Activated CD4-positive, alpha-beta memory T cell treated with anti-CD3 and anti-CD28 coated beads, Interleukin-2, amount 10 ng/mL, durations not matched to agents 7 days and 5 days (primary cell): ENCODE measurements at regions not wholly inside any gene's neighbourhood (a gene's known extent, or its start where the extent isn't known, plus 50 kb on each side); places are given as distances from the start of the nearest gene placed in this dataset.

Experiments
- CTCF ChIA-PET: fragments of 350-600 bp; sonication (Branson Sonifier 250); formaldehyde crosslinking; loops from one replicate; lab custom pipeline; 2021; ENCODE audit warnings: antibody characterized with exemption, inconsistent platforms; lab: Charles Lee
- POLR2A ChIA-PET: fragments of 350-600 bp; sonication (Branson Sonifier 250); formaldehyde crosslinking; loops from one replicate; lab custom pipeline; 2021; ENCODE audit warnings: antibody characterized with exemption; lab: Charles Lee
- DNase-seq: peaks from one replicate; pipeline ENCODE4 v3.0.0-alpha.2; 2020
- H3K27ac Mint-ChIP-seq: one replicate; pipeline ENCODE4 v1.8.0; 2021; ENCODE audit warnings: mild to moderate bottlenecking, mixed read lengths
- H3K27me3 Mint-ChIP-seq: one replicate; pipeline ENCODE4 v1.8.0; 2021; ENCODE audit warnings: mixed read lengths
- H3K36me3 Mint-ChIP-seq: one replicate; pipeline ENCODE4 v1.8.0; 2021; ENCODE audit warnings: low read depth, mixed read lengths
- H3K4me1 Mint-ChIP-seq: one replicate; pipeline ENCODE4 v1.8.0; 2021; ENCODE audit warnings: mixed read lengths
- H3K4me3 Mint-ChIP-seq: one replicate; pipeline ENCODE4 v1.8.0; 2021; ENCODE audit warnings: mild to moderate bottlenecking, mixed read lengths
- H3K9me3 Mint-ChIP-seq: one replicate; pipeline ENCODE4 v1.8.0; 2021; ENCODE audit warnings: mixed read lengths

GRCh38 chr10:9745158-9745557 lies 1272.5 kb upstream of the CELF2 start:
- Mint-ChIP-seq H3K27me3 (no peaks in the 10 kb centered on the region), H3K4me3 (no peak overlapping the region), H3K9me3 (no peaks in the 10 kb centered on the region), H3K36me3 (no peaks in the 10 kb centered on the region), H3K4me1 (no peaks in the 10 kb centered on the region), H3K27ac (no peak overlapping the region)
- ChIA-PET POLR2A (no interaction called here), CTCF (no interaction called here)
- no peak for DNase-seq

- Mint-ChIP-seq H3K4me3 (no peak overlapping the region), H3K27me3 (no peaks in the 10 kb centered on the region), H3K9me3 (peaks cover 3% of the 10 kb centered on the region), H3K27ac (no peak overlapping the region), H3K4me1 (no peaks in the 10 kb centered on the region), H3K36me3 (no peaks in the 10 kb centered on the region)
- DNase-seq, result no peak
- CTCF ChIA-PET, result no interaction called here
- POLR2A ChIA-PET, result no interaction called here
These were observed 1260.5 kb upstream of the CELF2 start for GRCh38 chr10:9757176-9757575.

- H3K9me3 Mint-ChIP-seq, result peaks cover 3% of the 10 kb centered on the region
- POLR2A ChIA-PET, result no interaction called here
- H3K36me3 Mint-ChIP-seq, result no peaks in the 10 kb centered on the region
- no peaks in the 10 kb centered on the region for H3K27me3 Mint-ChIP-seq
- no peaks in the 10 kb centered on the region for H3K4me1 Mint-ChIP-seq
- H3K27ac Mint-ChIP-seq, result no peak overlapping the region
- DNase-seq, result no peak
- H3K4me3 Mint-ChIP-seq, result no peak overlapping the region
- CTCF ChIA-PET, result no interaction called here
These were observed 1258.1 kb upstream of the CELF2 start for GRCh38 chr10:9759596-9759995.

GRCh38 chr10:9762966-9763656 lies 1254.6 kb upstream of the CELF2 start:
- Mint-ChIP-seq H3K9me3 (peaks cover 1% of the 10 kb centered on the region), H3K4me1 (no peaks in the 10 kb centered on the region), H3K36me3 (no peaks in the 10 kb centered on the region), H3K4me3 (no peak overlapping the region), H3K27me3 (no peaks in the 10 kb centered on the region), H3K27ac (no peak overlapping the region)
- CTCF ChIA-PET, result no interaction called here
- no peak for DNase-seq
- POLR2A ChIA-PET, result no interaction called here

- no peaks in the 10 kb centered on the region for H3K9me3 Mint-ChIP-seq
- no peaks in the 10 kb centered on the region for H3K36me3 Mint-ChIP-seq
- ChIA-PET CTCF (no interaction called here), POLR2A (no interaction called here)
- H3K27ac Mint-ChIP-seq, result no peak overlapping the region
- no peaks in the 10 kb centered on the region for H3K27me3 Mint-ChIP-seq
- DNase-seq, result no peak
- H3K4me1 Mint-ChIP-seq, result no peaks in the 10 kb centered on the region
- no peak overlapping the region for H3K4me3 Mint-ChIP-seq
These were observed 1250.9 kb upstream of the CELF2 start for GRCh38 chr10:9766762-9767161.

- Mint-ChIP-seq H3K9me3 (no peaks in the 10 kb centered on the region), H3K27ac (no peak overlapping the region), H3K27me3 (no peaks in the 10 kb centered on the region), H3K36me3 (no peaks in the 10 kb centered on the region), H3K4me3 (no peak overlapping the region), H3K4me1 (no peaks in the 10 kb centered on the region)
- POLR2A ChIA-PET, result no interaction called here
- DNase-seq, result no peak
- CTCF ChIA-PET, result no interaction called here
These were observed 1236.0 kb upstream of the CELF2 start for GRCh38 chr10:9781666-9782065.

- H3K36me3 Mint-ChIP-seq, result no peaks in the 10 kb centered on the region
- POLR2A ChIA-PET, result no interaction called here
These were observed 1231.6 kb upstream of the CELF2 start for GRCh38 chr10:9786101-9786500.

GRCh38 chr10:9786576-9786975 lies 1231.1 kb upstream of the CELF2 start:
- Mint-ChIP-seq H3K36me3 (no peaks in the 10 kb centered on the region), H3K4me1 (no peaks in the 10 kb centered on the region), H3K27me3 (no peaks in the 10 kb centered on the region), H3K27ac (no peak overlapping the region), H3K4me3 (no peak overlapping the region), H3K9me3 (no peaks in the 10 kb centered on the region)
- POLR2A ChIA-PET, result no interaction called here
- no peak for DNase-seq
- CTCF ChIA-PET, result no interaction called here

More at GRCh38 chr10:9786101-9786500, 1231.6 kb upstream of the CELF2 start:
- no peak overlapping the region for H3K4me3 Mint-ChIP-seq
- H3K4me1 Mint-ChIP-seq, result no peaks in the 10 kb centered on the region
- no peak for DNase-seq
- no peaks in the 10 kb centered on the region for H3K27me3 Mint-ChIP-seq
- no peak overlapping the region for H3K27ac Mint-ChIP-seq
- CTCF ChIA-PET, result no interaction called here
- H3K9me3 Mint-ChIP-seq, result no peaks in the 10 kb centered on the region

GRCh38 chr10:9789996-9790395 lies 1227.7 kb upstream of the CELF2 start:
- no peaks in the 10 kb centered on the region for H3K4me1 Mint-ChIP-seq
- no peaks in the 10 kb centered on the region for H3K36me3 Mint-ChIP-seq
- no peak for DNase-seq
- H3K27me3 Mint-ChIP-seq, result no peaks in the 10 kb centered on the region
- ChIA-PET CTCF (no interaction called here), POLR2A (no interaction called here)
- H3K4me3 Mint-ChIP-seq, result no peak overlapping the region
- no peak overlapping the region for H3K27ac Mint-ChIP-seq
- no peaks in the 10 kb centered on the region for H3K9me3 Mint-ChIP-seq

- Mint-ChIP-seq H3K4me1 (no peaks in the 10 kb centered on the region), H3K36me3 (no peaks in the 10 kb centered on the region), H3K27me3 (no peaks in the 10 kb centered on the region), H3K9me3 (no peaks in the 10 kb centered on the region), H3K27ac (no peak overlapping the region), H3K4me3 (no peak overlapping the region)
- POLR2A ChIA-PET, result no interaction called here
- CTCF ChIA-PET, result no interaction called here
- no peak for DNase-seq
These were observed 1225.5 kb upstream of the CELF2 start for GRCh38 chr10:9792181-9792580.

- no peaks in the 10 kb centered on the region for H3K9me3 Mint-ChIP-seq
- no peaks in the 10 kb centered on the region for H3K36me3 Mint-ChIP-seq
- H3K27ac Mint-ChIP-seq, result no peak overlapping the region
- ChIA-PET CTCF (no interaction called here), POLR2A (no interaction called here)
- no peak for DNase-seq
- H3K4me3 Mint-ChIP-seq, result no peak overlapping the region
- no peaks in the 10 kb centered on the region for H3K4me1 Mint-ChIP-seq
- no peaks in the 10 kb centered on the region for H3K27me3 Mint-ChIP-seq
These were observed 1221.1 kb upstream of the CELF2 start for GRCh38 chr10:9796564-9796963.

GRCh38 chr10:9800011-9800410 lies 1217.7 kb upstream of the CELF2 start:
- H3K9me3 Mint-ChIP-seq, result no peaks in the 10 kb centered on the region
- no peak for DNase-seq
- H3K27me3 Mint-ChIP-seq, result no peaks in the 10 kb centered on the region
- no peak overlapping the region for H3K27ac Mint-ChIP-seq
- no peaks in the 10 kb centered on the region for H3K36me3 Mint-ChIP-seq
- H3K4me1 Mint-ChIP-seq, result no peaks in the 10 kb centered on the region
- ChIA-PET POLR2A (no interaction called here), CTCF (no interaction called here)
- H3K4me3 Mint-ChIP-seq, result no peak overlapping the region

- POLR2A ChIA-PET, result no interaction called here
- DNase-seq, result no peak
- H3K27me3 Mint-ChIP-seq, result no peaks in the 10 kb centered on the region
- no peak overlapping the region for H3K27ac Mint-ChIP-seq
- no peaks in the 10 kb centered on the region for H3K4me1 Mint-ChIP-seq
- CTCF ChIA-PET, result no interaction called here
- H3K4me3 Mint-ChIP-seq, result no peak overlapping the region
- H3K36me3 Mint-ChIP-seq, result no peaks in the 10 kb centered on the region
- no peaks in the 10 kb centered on the region for H3K9me3 Mint-ChIP-seq
These were observed 1217.1 kb upstream of the CELF2 start for GRCh38 chr10:9800571-9800970.

GRCh38 chr10:9807846-9808245 lies 1209.8 kb upstream of the CELF2 start:
- Mint-ChIP-seq H3K27ac (no peak overlapping the region), H3K4me1 (no peaks in the 10 kb centered on the region), H3K36me3 (no peaks in the 10 kb centered on the region), H3K4me3 (no peak overlapping the region), H3K9me3 (no peaks in the 10 kb centered on the region), H3K27me3 (no peaks in the 10 kb centered on the region)
- POLR2A ChIA-PET, result no interaction called here
- DNase-seq, result no peak
- CTCF ChIA-PET, result no interaction called here
